ENCODE measurements at regions not wholly inside any gene's neighbourhood (a gene's known extent, or its start where the extent isn't known, plus 50 kb on each side); places are given as distances from the start of the nearest gene placed in this dataset.

GRCh38 chr4:176002007-176002613 is 63.5 kb upstream of the WDR17 start:
- FAIRE-seq = no peak
- peak overlapping the region; percentile 34 for H2AFZ ChIP-seq (ENCODE audit: low read depth, low read length)
- H3K27ac ChIP-seq (ENCODE audit: insufficient read depth, low read depth, low read length) = no peak overlapping the region
- peak overlapping the region in 2 of 3 experiments; percentile 8 to 9 for H3K4me3 ChIP-seq (replicated peaks in 1 of 3; ENCODE audit: insufficient read depth in 1 of 3, low read depth in 1 of 3, low read length in 3 of 3)
- intact Hi-C loops (cut with micrococcal nuclease) (no loop called here), dilution Hi-C loops (cut with MboI; ENCODE audit: extremely low pct_ligation_motif_present, low sequenced_read_pairs) (no loop called here)
- no peaks in the 10 kb centered on the region for H3K36me3 ChIP-seq (ENCODE audit: control insufficient read depth in 2 of 2, extremely low read depth in 1 of 2, insufficient read depth in 2 of 2, low read length in 2 of 2)
- peak; percentile 5 for DNase-seq (ENCODE audit: low read depth, low spot score)
- POLR2A ChIA-PET = no interaction called here
- H3K4me1 ChIP-seq (ENCODE audit: control insufficient read depth, extremely low read depth, insufficient read depth, low read length) = no peaks in the 10 kb centered on the region
- no peaks in the 10 kb centered on the region for H3K79me2 ChIP-seq (ENCODE audit: control insufficient read depth, insufficient read depth, low read length)
- H3K9me1 ChIP-seq (replicated peaks; ENCODE audit: control insufficient read depth, extremely low read depth, insufficient read depth, low read length) = no peaks in the 10 kb centered on the region
- TF ChIP-seq FOS (IDR thresholded peaks at IDR 0.05; ENCODE audit: borderline replicate concordance, insufficient read depth, low read length) (no peak), EZH2 (IDR thresholded peaks at IDR 0.05; ENCODE audit: borderline replicate concordance, low read depth, low read length, severe bottlenecking) (no peak), JUN (IDR thresholded peaks at IDR 0.05; ENCODE audit: borderline replicate concordance, insufficient read depth, insufficient read length, low read depth) (no peak), MAX (IDR thresholded peaks at IDR 0.05; ENCODE audit: insufficient read depth, insufficient read length) (no peak), POLR2AphosphoS5 (IDR thresholded peaks at IDR 0.05; ENCODE audit: insufficient read depth, low read depth, low read length) (no peak), MYC (IDR thresholded peaks at IDR 0.05; ENCODE audit: low read depth, low read length) (no peak), POLR2A (IDR thresholded peaks at IDR 0.05; ENCODE audit: low read depth, low read length) (no peak), GATA2 (IDR thresholded peaks at IDR 0.05; ENCODE audit: insufficient read depth, insufficient read length, low read depth, low read length) (no peak)
- TF ChIP-seq, protein P1, sequence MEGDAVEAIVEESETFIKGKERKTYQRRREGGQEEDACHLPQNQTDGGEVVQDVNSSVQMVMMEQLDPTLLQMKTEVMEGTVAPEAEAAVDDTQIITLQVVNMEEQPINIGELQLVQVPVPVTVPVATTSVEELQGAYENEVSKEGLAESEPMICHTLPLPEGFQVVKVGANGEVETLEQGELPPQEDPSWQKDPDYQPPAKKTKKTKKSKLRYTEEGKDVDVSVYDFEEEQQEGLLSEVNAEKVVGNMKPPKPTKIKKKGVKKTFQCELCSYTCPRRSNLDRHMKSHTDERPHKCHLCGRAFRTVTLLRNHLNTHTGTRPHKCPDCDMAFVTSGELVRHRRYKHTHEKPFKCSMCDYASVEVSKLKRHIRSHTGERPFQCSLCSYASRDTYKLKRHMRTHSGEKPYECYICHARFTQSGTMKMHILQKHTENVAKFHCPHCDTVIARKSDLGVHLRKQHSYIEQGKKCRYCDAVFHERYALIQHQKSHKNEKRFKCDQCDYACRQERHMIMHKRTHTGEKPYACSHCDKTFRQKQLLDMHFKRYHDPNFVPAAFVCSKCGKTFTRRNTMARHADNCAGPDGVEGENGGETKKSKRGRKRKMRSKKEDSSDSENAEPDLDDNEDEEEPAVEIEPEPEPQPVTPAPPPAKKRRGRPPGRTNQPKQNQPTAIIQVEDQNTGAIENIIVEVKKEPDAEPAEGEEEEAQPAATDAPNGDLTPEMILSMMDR (IDR thresholded peaks at IDR 0.05; ENCODE audit: extremely low read depth in 1 of 2, insufficient read depth in 1 of 2, low read depth in 1 of 2, low read length in 2 of 2) = no peak
- H3K9ac ChIP-seq (replicated peaks; ENCODE audit: extremely low read depth, insufficient read depth, low read length) = no peak overlapping the region
- H3K27me3 ChIP-seq (ENCODE audit: control insufficient read depth in 2 of 2, insufficient read depth in 2 of 2, low read length in 2 of 2) = peaks cover 2 to 7% of the 10 kb centered on the region in 2 experiments
- no peaks in the 10 kb centered on the region for H3K9me3 ChIP-seq (replicated peaks; ENCODE audit: control insufficient read depth, insufficient read depth, low read length)
- H4K20me1 ChIP-seq (replicated peaks; ENCODE audit: control insufficient read depth, extremely low read depth, insufficient read depth, low read length) = no peaks in the 10 kb centered on the region
- CTCF ChIA-PET = no interaction called here
- BruUV-seq (replicated peaks) = no TSS peak
- H3K4me2 ChIP-seq (ENCODE audit: insufficient read depth, low read length) = peak overlapping the region; percentile 73
